SJCRH30 (cell line): ENCODE measurements at regions not wholly inside any gene's neighbourhood (a gene's known extent, or its start where the extent isn't known, plus 50 kb on each side); places are given as distances from the start of the nearest gene placed in this dataset.

ENCODE experiments used
- DNase-seq, 2 experiments: peaks; one replicate each; pipeline ENCODE4 v3.0.0-alpha.2; 2015 to 2020
- H3K27ac ChIP-seq: fragments of 250-450 bp; sonication (Bioruptor Pico); 2 replicates; pipeline ENCODE4 v1.5.1; 2020; ENCODE audit warnings: mild to moderate bottlenecking, moderate library complexity
- H3K27me3 ChIP-seq: fragments of 250-450 bp; sonication (Bioruptor Pico); 2 replicates; pipeline ENCODE4 v1.5.1; 2020; ENCODE audit warnings: mild to moderate bottlenecking, moderate library complexity
- H3K36me3 ChIP-seq: fragments of 250-450 bp; sonication (Bioruptor Pico); 2 replicates; pipeline ENCODE4 v1.5.1; 2020; ENCODE audit warnings: mild to moderate bottlenecking, moderate library complexity
- H3K4me1 ChIP-seq: fragments of 250-450 bp; sonication (Bioruptor Pico); 2 replicates; pipeline ENCODE4 v1.5.1; 2020; ENCODE audit warnings: mild to moderate bottlenecking, moderate library complexity
- H3K4me3 ChIP-seq: fragments of 250-450 bp; sonication (Bioruptor Pico); 2 replicates; pipeline ENCODE4 v1.5.1; 2020; ENCODE audit warnings: mild to moderate bottlenecking, moderate library complexity
- H3K9me3 ChIP-seq: fragments of 250-450 bp; sonication (Bioruptor Pico); replicated peaks from 2 replicates; pipeline ENCODE4 v1.5.1; 2020; ENCODE audit warnings: mild to moderate bottlenecking, moderate library complexity

GRCh38 chr5:108634010-108634616, 113.6 kb upstream of the FER start:
- Histone ChIP-seq H3K27ac (no peak overlapping the region), H3K36me3 (no peaks in the 10 kb centered on the region), H3K9me3 (no peaks in the 10 kb centered on the region), H3K4me3 (no peak overlapping the region), H3K4me1 (no peaks in the 10 kb centered on the region), H3K27me3 (no peaks in the 10 kb centered on the region; the same call in 1 of the 2 replicates)
- no peak for DNase-seq

GRCh38 chr5:108629779-108630528, 117.7 kb upstream of the FER start:
- Histone ChIP-seq H3K9me3 (no peaks in the 10 kb centered on the region), H3K27ac (no peak overlapping the region), H3K27me3 (no peaks in the 10 kb centered on the region; the same call in 1 of the 2 replicates), H3K4me1 (no peaks in the 10 kb centered on the region), H3K4me3 (no peak overlapping the region), H3K36me3 (no peaks in the 10 kb centered on the region)
- DNase-seq = peak in 1 of 2 experiments; percentile 29

DNA sequence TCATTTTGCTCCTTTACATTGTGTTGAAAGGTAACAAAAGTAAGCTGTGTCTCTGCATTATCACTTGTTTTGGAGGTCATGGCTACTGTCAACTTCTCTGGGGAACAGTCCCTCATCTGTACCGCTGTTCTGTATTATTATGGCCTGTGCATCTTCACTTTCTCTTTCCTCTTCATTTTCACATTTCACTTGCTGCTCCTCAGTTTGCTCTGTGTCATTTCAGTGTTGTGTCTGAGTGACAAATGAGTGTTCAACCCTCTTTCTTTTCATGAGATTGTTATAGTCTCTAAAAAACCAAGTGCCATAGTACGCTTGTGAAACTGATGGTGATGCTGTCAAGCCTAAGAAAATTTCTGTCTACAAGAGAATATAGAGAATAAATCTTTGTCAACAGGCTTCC, 122.0 kb upstream of the FER start:
- no peaks in the 10 kb centered on the region for H3K9me3 ChIP-seq
- H3K4me3 ChIP-seq = no peak overlapping the region
- no peaks in the 10 kb centered on the region for H3K36me3 ChIP-seq
- no peak for DNase-seq
- H3K27me3 ChIP-seq = no peaks in the 10 kb centered on the region
- no peaks in the 10 kb centered on the region for H3K4me1 ChIP-seq
- no peak overlapping the region for H3K27ac ChIP-seq

GRCh38 chr5:108623826-108624225, 123.9 kb upstream of the FER start:
- Histone ChIP-seq H3K27me3 (no peaks in the 10 kb centered on the region), H3K4me1 (no peaks in the 10 kb centered on the region), H3K27ac (no peak overlapping the region), H3K36me3 (no peaks in the 10 kb centered on the region), H3K4me3 (no peak overlapping the region), H3K9me3 (no peaks in the 10 kb centered on the region)
- DNase-seq = no peak

- no peaks in the 10 kb centered on the region for H3K9me3 ChIP-seq
- no peaks in the 10 kb centered on the region for H3K4me1 ChIP-seq
- H3K27ac ChIP-seq = no peak overlapping the region
- no peak overlapping the region for H3K4me3 ChIP-seq
- H3K27me3 ChIP-seq = no peaks in the 10 kb centered on the region
- DNase-seq = peak in 1 of 2 experiments; percentile 16
- H3K36me3 ChIP-seq = no peaks in the 10 kb centered on the region
Observed at GRCh38 chr5:108620516-108620915, 127.2 kb upstream of the FER start.

GRCh38 chr5:108619815-108620214, 127.9 kb upstream of the FER start:
- Histone ChIP-seq H3K27ac (no peak overlapping the region), H3K9me3 (no peaks in the 10 kb centered on the region), H3K4me3 (no peak overlapping the region), H3K36me3 (no peaks in the 10 kb centered on the region), H3K4me1 (no peaks in the 10 kb centered on the region), H3K27me3 (no peaks in the 10 kb centered on the region)
- no peak for DNase-seq

DNA sequence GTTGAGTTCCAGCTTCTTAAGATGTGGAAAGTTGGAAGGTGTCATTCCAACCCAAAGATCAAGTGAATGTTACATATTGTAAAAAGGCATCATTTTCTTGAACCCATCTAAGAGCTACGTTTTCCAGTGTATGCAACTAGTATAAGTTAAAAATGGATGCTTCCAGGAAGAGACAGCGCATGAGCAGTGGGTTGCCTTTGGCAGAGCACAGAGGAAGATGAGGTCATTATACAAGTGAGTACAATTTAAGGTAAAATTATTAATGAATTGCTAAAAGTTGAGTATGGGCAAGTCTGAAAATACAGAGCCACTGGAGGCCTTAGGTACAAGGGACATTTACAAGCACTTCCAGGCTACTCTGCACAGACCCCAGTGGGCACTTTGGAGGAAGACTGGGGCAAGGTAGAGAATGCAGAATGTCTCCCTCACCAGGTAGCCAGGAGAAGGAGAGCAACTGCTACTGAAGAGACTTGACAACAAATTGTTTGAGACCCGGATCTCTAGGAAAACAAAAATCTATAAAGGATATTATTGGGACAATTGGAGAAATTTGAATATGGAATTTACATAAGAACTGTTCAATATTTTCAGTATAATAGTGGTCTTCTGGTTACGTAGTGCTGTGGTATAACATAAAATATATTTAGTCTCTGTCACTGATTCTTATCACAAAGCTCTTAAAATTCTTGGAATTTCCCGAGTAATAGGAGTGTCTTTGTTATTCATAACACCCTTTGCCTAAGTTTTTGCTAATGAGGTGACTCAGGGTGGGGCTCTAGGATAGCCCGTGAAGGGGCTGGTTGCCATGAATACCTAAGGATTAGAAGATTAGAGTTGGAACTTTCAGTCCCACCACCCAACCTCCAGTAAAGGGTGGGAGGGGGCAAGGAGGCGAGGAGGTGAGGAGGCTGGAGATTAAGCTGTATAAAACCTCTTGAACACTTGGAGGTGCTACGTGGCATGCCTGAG, 129.9 kb upstream of the FER start:
- Histone ChIP-seq H3K9me3 (no peaks in the 10 kb centered on the region), H3K27me3 (no peaks in the 10 kb centered on the region), H3K4me1 (no peaks in the 10 kb centered on the region)

DNA sequence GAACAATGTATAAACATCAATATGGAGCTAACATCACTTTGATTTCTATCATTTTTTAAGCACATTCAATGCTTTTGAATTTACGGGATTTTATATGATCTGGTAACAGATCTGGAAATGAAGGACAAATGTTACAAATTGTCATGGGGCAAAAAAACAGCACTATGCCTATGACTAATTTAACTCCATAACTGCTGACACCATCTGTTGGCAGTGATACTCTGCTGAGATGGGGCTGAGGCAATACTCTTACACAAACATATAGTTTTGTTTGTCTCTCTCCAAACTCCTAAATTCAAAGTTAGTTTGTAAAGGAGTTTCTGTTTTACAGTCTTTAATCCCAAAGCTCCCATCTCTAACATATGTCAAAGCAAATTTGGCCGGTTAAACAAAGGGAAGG, 132.5 kb upstream of the FER start:
- Histone ChIP-seq H3K9me3 (no peaks in the 10 kb centered on the region), H3K36me3 (no peaks in the 10 kb centered on the region), H3K27me3 (no peaks in the 10 kb centered on the region), H3K4me3 (no peak overlapping the region), H3K27ac (no peak overlapping the region), H3K4me1 (no peaks in the 10 kb centered on the region)
- no peak for DNase-seq

More for the DNA sequence above, 129.9 kb upstream of the FER start:
- no peaks in the 10 kb centered on the region for H3K36me3 ChIP-seq
- DNase-seq = no peak
- H3K27ac ChIP-seq = no peak overlapping the region
- no peak overlapping the region for H3K4me3 ChIP-seq

DNA sequence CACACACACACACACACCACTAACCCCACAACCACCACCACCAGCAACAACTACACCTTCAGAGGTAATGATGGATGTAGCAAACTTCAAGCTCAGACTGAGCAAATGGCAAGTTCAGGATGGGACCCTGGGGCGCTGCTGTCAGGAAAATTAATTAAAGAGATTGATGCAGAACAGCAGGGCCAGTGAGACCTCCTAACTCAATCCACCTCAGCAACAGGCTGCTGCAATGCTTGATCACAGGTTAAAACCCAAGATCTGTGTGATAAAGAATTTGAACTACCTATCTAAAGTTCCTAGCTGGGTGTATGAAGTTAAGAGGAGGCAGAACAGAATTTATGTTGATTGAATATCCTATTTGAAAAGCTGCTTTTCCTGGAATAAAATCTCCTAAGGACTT, 140.3 kb upstream of the FER start:
- Histone ChIP-seq H3K27me3 (no peaks in the 10 kb centered on the region), H3K9me3 (no peaks in the 10 kb centered on the region), H3K4me1 (no peaks in the 10 kb centered on the region), H3K36me3 (no peaks in the 10 kb centered on the region), H3K27ac (no peak overlapping the region), H3K4me3 (no peak overlapping the region)
- DNase-seq = no peak

GRCh38 chr5:108606185-108606584, 141.5 kb upstream of the FER start:
- Histone ChIP-seq H3K4me3 (no peak overlapping the region), H3K27ac (no peak overlapping the region), H3K9me3 (no peaks in the 10 kb centered on the region), H3K36me3 (no peaks in the 10 kb centered on the region), H3K4me1 (no peaks in the 10 kb centered on the region), H3K27me3 (no peaks in the 10 kb centered on the region)
- DNase-seq = no peak

DNA sequence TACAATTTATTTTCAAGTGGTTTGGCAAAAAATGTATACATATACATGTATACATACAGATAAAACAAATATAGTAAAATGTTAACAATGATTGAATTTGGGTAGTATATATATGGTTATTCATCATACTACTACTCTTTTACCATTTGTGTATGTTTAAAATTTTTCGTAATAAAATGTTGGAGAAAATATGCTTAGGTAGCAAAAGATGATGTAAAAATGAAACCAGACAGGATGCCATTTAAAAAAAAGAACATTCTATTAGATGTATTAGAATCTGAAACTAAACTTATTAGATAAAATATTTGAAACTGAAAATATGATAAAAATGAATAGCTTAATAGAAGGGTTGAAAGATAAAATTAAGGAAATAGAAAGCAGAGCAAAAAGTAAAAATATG, 144.9 kb upstream of the FER start:
- Histone ChIP-seq H3K4me1 (no peaks in the 10 kb centered on the region), H3K9me3 (no peaks in the 10 kb centered on the region), H3K27ac (no peak overlapping the region), H3K36me3 (no peaks in the 10 kb centered on the region), H3K27me3 (no peaks in the 10 kb centered on the region), H3K4me3 (no peak overlapping the region)
- DNase-seq = no peak

GRCh38 chr5:108590799-108591198, 156.9 kb upstream of the FER start:
- no peak overlapping the region for H3K4me3 ChIP-seq
- H3K36me3 ChIP-seq = no peaks in the 10 kb centered on the region

DNA sequence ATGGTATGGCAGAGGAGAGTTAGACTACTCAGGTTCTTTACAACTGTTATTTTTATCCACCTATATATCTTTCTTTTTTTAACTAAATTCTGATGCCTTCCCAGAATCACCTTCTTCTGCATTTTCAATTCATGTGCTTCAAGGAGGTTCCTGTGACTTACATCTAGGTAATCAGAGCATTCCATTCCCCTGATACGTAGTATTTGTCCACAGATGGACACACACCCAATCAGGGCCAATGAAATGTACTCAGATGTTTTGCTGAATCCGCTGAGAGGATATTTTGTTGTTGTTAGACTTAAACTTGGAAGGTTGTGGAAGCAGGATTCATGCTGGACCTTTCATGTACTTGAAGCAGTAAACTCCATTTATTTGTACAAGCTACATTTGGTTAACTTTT, 159.4 kb upstream of the FER start:
- no peaks in the 10 kb centered on the region for H3K27me3 ChIP-seq
- H3K4me1 ChIP-seq = no peaks in the 10 kb centered on the region
- H3K9me3 ChIP-seq = no peaks in the 10 kb centered on the region
- no peak overlapping the region for H3K27ac ChIP-seq
- no peak overlapping the region for H3K4me3 ChIP-seq
- no peak for DNase-seq
- H3K36me3 ChIP-seq = no peaks in the 10 kb centered on the region

More at GRCh38 chr5:108590799-108591198, 156.9 kb upstream of the FER start:
- Histone ChIP-seq H3K9me3 (no peaks in the 10 kb centered on the region), H3K27ac (no peak overlapping the region), H3K4me1 (no peaks in the 10 kb centered on the region), H3K27me3 (no peaks in the 10 kb centered on the region)
- DNase-seq = no peak

GRCh38 chr5:108587821-108588220, 159.9 kb upstream of the FER start:
- Histone ChIP-seq H3K27ac (no peak overlapping the region), H3K36me3 (no peaks in the 10 kb centered on the region), H3K4me3 (no peak overlapping the region), H3K27me3 (no peaks in the 10 kb centered on the region), H3K4me1 (no peaks in the 10 kb centered on the region), H3K9me3 (no peaks in the 10 kb centered on the region)
- no peak for DNase-seq

- Histone ChIP-seq H3K9me3 (no peaks in the 10 kb centered on the region), H3K36me3 (no peaks in the 10 kb centered on the region), H3K27me3 (no peaks in the 10 kb centered on the region), H3K4me1 (no peaks in the 10 kb centered on the region), H3K4me3 (no peak overlapping the region), H3K27ac (no peak overlapping the region)
- no peak for DNase-seq
Observed at GRCh38 chr5:108581026-108581425, 166.7 kb upstream of the FER start.
